ENCODE measurements at regions not wholly inside any gene's neighbourhood (a gene's known extent, or its start where the extent isn't known, plus 50 kb on each side); places are given as distances from the start of the nearest gene placed in this dataset.

DNA sequence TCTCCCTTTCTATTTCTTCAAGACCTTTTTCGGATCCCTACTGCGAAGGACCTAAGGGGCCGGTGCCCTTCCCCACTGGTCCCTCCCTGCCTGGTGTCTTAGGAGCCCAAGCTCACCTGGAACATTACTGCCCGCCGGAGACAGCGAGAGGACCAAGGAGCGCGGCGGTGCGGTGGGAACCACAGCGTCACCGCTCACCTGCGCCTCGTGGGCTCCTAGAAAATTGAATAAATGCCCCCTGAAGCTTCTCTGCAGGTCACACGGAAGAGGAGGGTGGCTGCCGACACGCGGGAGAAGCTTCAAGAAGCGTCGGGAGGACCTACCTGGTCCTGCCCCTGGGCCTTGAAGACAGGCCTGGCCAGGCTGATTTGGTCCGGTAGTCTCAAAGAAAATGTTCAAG lies 65.2 kb downstream of the PPIAL4A start:
- TF ChIP-seq CTCF (IDR thresholded peaks at IDR 0.05): no peak
- no peak for TF ChIP-seq POLR2AphosphoS5 (IDR thresholded peaks at IDR 0.05; ENCODE audit: low read depth, low read length)
- no peak for TF ChIP-seq RCOR1 (IDR thresholded peaks at IDR 0.05; ENCODE audit: low read length)
- no peak for TF ChIP-seq EZH2phosphoT487 (IDR thresholded peaks at IDR 0.05; ENCODE audit: borderline replicate concordance, low read depth)
- TF ChIP-seq, protein P1, sequence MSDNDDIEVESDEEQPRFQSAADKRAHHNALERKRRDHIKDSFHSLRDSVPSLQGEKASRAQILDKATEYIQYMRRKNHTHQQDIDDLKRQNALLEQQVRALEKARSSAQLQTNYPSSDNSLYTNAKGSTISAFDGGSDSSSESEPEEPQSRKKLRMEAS (IDR thresholded peaks at IDR 0.05; ENCODE audit: low read depth): no peak
- no peak for TF ChIP-seq RFX5 (IDR thresholded peaks at IDR 0.05; ENCODE audit: low read length)
- no peak for TF ChIP-seq RAD21 (IDR thresholded peaks at IDR 0.05; ENCODE audit: low read length)
- TF ChIP-seq JUND (IDR thresholded peaks at IDR 0.05): no peak
- TF ChIP-seq EP300 (IDR thresholded peaks at IDR 0.05; ENCODE audit: borderline replicate concordance in 1 of 2, low read depth in 1 of 2, low read length in 1 of 2): no peak
- TF ChIP-seq TEAD4 (IDR thresholded peaks at IDR 0.05; ENCODE audit: borderline replicate concordance, insufficient read depth): no peak

All from SK-N-SH (cell line).